Gastrocnemius medialis (tissue), 4 donors: ENCODE measurements at regions not wholly inside any gene's neighbourhood (a gene's known extent, or its start where the extent isn't known, plus 50 kb on each side); places are given as distances from the start of the nearest gene placed in this dataset.

Experiments
- ATAC-seq, 2 donors: fragments of 150-250 bp; one replicate each; pipeline ENCODE4 v1.9.1; 2016
- DNase-seq, 2 donors: peaks; one replicate each; pipeline ENCODE4 v3.0.0-alpha.2; 2019
- H3K27ac ChIP-seq, 4 donors: fragments of 200-600 bp; sonication (generic); 1 replicate in 1 of 4; 2 replicates in 3 of 4; pipeline ENCODE4 v1.5.1; 2016 to 2018; ENCODE audit warnings: mild to moderate bottlenecking in 2 of 4, moderate library complexity in 1 of 4
- H3K27me3 ChIP-seq, 3 donors: fragments of 200-600 bp; sonication (generic) in 2 of 3; 1 replicate in 1 of 3; 2 replicates in 2 of 3; pipeline versions ENCODE4 v1.5.1 to v1.6.0; 2016 to 2019; ENCODE audit warnings: mild to moderate bottlenecking in 1 of 3, moderate library complexity in 1 of 3
- H3K36me3 ChIP-seq, 2 donors: fragments of 200-600 bp; sonication (generic) in 1 of 2; one replicate each; pipeline ENCODE4 v1.5.1; 2017 to 2018
- H3K4me1 ChIP-seq, 2 donors: fragments of 200-600 bp; sonication (generic) in 1 of 2; one replicate each; pipeline ENCODE4 v1.5.1; 2016 to 2017; ENCODE audit warnings: mild to moderate bottlenecking in 2 of 2
- H3K4me3 ChIP-seq, 4 donors: fragments of 200-600 bp; sonication (generic) in 3 of 4; 1 replicate in 1 of 4; 2 replicates in 3 of 4; pipeline ENCODE4 v1.5.1; 2016 to 2019; ENCODE audit warnings: mild to moderate bottlenecking in 2 of 4
- H3K9me3 ChIP-seq, 3 donors: fragments of 200-600 bp; sonication (generic) in 2 of 3; 1 replicate in 1 of 3; 2 replicates in 2 of 3; pipeline ENCODE4 v1.5.1; 2016 to 2019
- CTCF ChIP-seq, 5 experiments: fragments of 450-650 bp in 3 of 5; fragments of 200-600 bp in 2 of 5; sonication (generic) in 2 of 5; IDR thresholded peaks in 4 of 5; conservative IDR thresholded peaks in 1 of 5; 1 replicate in 4 of 5; 2 replicates in 1 of 5; pipeline ENCODE4 v1.5.1; 2016 to 2019; ENCODE audit warnings: antibody characterized with exemption in 5 of 5, mild to moderate bottlenecking in 3 of 5, moderate library complexity in 3 of 5
- POLR2A ChIP-seq, 2 donors: fragments of 450-650 bp; IDR thresholded peaks; one replicate each; pipeline ENCODE4 v1.6.1; 2017; ENCODE audit warnings: antibody characterized with exemption in 2 of 2, mild to moderate bottlenecking in 2 of 2, moderate library complexity in 2 of 2
- in situ Hi-C, 4 donors: fragments of 200-750 bp; cut with MboI; loops; one replicate each; pipeline versions ENCODE4 v1.15.0 to v1.8.0; 2017; ENCODE audit warnings: low sequenced_read_pairs in 4 of 4
- intact Hi-C: fragments of 100-400 bp; cut with DNase I; formaldehyde crosslinking; loops from one replicate; pipeline ENCODE4 v1.15.1; 2023; ENCODE audit warnings: low total_unique reads

- intact Hi-C loops (no loop called here), in situ Hi-C loops (no loop called here)
- Histone ChIP-seq H3K27ac (no peak overlapping the region), H3K4me1 (no peaks in the 10 kb centered on the region), H3K27me3 (no peaks in the 10 kb centered on the region), H3K9me3 (no peaks in the 10 kb centered on the region), H3K4me3 (no peak overlapping the region), H3K36me3 (no peaks in the 10 kb centered on the region)
- TF ChIP-seq POLR2A (IDR thresholded peaks at IDR 0.05) (no peak), CTCF (IDR thresholded peaks at IDR 0.05 in 4 of 5, conservative IDR thresholded peaks at IDR 0.05 in 1 of 5) (no peak)
- DNase-seq (no peak), ATAC-seq (no peak)
Observed at GRCh38 chr4:138671106-138671505, 344.5 kb upstream of the NOCT start.

- Histone ChIP-seq H3K27me3 (no peaks in the 10 kb centered on the region), H3K36me3 (no peaks in the 10 kb centered on the region), H3K4me1 (no peaks in the 10 kb centered on the region), H3K27ac (no peak overlapping the region), H3K4me3 (no peak overlapping the region), H3K9me3 (no peaks in the 10 kb centered on the region)
- TF ChIP-seq CTCF (IDR thresholded peaks at IDR 0.05 in 4 of 5, conservative IDR thresholded peaks at IDR 0.05 in 1 of 5) (no peak), POLR2A (IDR thresholded peaks at IDR 0.05) (no peak)
- DNase-seq (no peak), ATAC-seq (no peak)
- intact Hi-C loops (no loop called here), in situ Hi-C loops (no loop called here)
Observed at GRCh38 chr4:138670681-138671080, 344.9 kb upstream of the NOCT start.

- no peak for DNase-seq
- TF ChIP-seq POLR2A (IDR thresholded peaks at IDR 0.05) (no peak), CTCF (IDR thresholded peaks at IDR 0.05 in 4 of 5, conservative IDR thresholded peaks at IDR 0.05 in 1 of 5) (no peak)
- intact Hi-C loops: no loop called here
- in situ Hi-C loops: no loop called here
- Histone ChIP-seq H3K9me3 (no peaks in the 10 kb centered on the region), H3K36me3 (no peaks in the 10 kb centered on the region), H3K4me3 (no peak overlapping the region), H3K4me1 (no peaks in the 10 kb centered on the region), H3K27me3 (no peaks in the 10 kb centered on the region), H3K27ac (no peak overlapping the region)
- ATAC-seq: no peak
Observed at GRCh38 chr4:138669479-138670315, 345.9 kb upstream of the NOCT start.

- Histone ChIP-seq H3K4me3 (no peak overlapping the region), H3K27me3 (no peaks in the 10 kb centered on the region), H3K27ac (no peak overlapping the region), H3K4me1 (no peaks in the 10 kb centered on the region), H3K36me3 (no peaks in the 10 kb centered on the region), H3K9me3 (no peaks in the 10 kb centered on the region)
- intact Hi-C loops (no loop called here), in situ Hi-C loops (no loop called here)
- DNase-seq (no peak), ATAC-seq (no peak)
- no peak for TF ChIP-seq CTCF (IDR thresholded peaks at IDR 0.05 in 4 of 5, conservative IDR thresholded peaks at IDR 0.05 in 1 of 5)
Observed at GRCh38 chr4:138668309-138668708, 347.3 kb upstream of the NOCT start.

- Histone ChIP-seq H3K4me1 (no peaks in the 10 kb centered on the region), H3K36me3 (no peaks in the 10 kb centered on the region), H3K4me3 (no peak overlapping the region), H3K9me3 (no peaks in the 10 kb centered on the region), H3K27me3 (no peaks in the 10 kb centered on the region), H3K27ac (no peak overlapping the region)
- ATAC-seq (no peak), DNase-seq (no peak)
- intact Hi-C loops: no loop called here
- TF ChIP-seq POLR2A (IDR thresholded peaks at IDR 0.05) (no peak), CTCF (IDR thresholded peaks at IDR 0.05 in 4 of 5, conservative IDR thresholded peaks at IDR 0.05 in 1 of 5) (no peak)
- in situ Hi-C loops: no loop called here
Observed at GRCh38 chr4:138666366-138666765, 349.2 kb upstream of the NOCT start.
